ENCODE measurements at regions not wholly inside any gene's neighbourhood (a gene's known extent, or its start where the extent isn't known, plus 50 kb on each side); places are given as distances from the start of the nearest gene placed in this dataset.
"Not testable (repeated sequence)": the region's sequence is repeated elsewhere in the genome, so short reads cannot be mapped to it uniquely, and the experiment has no call there.

DNA sequence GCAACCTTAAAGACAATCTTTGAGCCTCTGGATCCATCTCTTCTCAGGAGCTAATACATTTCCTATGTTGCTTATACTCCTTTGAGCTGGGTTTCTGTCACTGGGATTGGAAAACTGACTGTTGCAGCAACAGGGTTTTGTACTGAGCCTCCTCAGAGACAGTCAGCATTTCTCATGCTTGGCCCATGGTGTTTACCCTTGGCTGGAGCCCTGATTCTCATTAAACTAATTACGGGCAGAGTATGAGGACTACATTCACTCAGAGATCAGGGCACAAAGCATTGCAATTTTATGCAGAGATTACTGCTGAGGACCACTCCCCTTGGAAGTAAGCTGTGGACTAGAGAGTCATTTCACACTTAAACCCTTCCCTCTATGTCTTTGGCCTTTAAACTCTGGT, 134.5 kb downstream of the LRIG2 start:
- Mint-ChIP-seq H3K36me3 (no peaks in the 10 kb centered on the region), H3K9me3 (peaks cover 0 to 3% (median 2%) of the 10 kb centered on the region in 3 donors), H3K27me3 (peaks cover 2% of the 10 kb centered on the region)

GRCh38 chr1:113208425-113208824, 135.4 kb downstream of the LRIG2 start:
- H3K27me3 Mint-ChIP-seq, H3K36me3 Mint-ChIP-seq, H3K9me3 Mint-ChIP-seq: not testable (repeated sequence)

More for the DNA sequence above, 134.5 kb downstream of the LRIG2 start:
- H3K4me1 Mint-ChIP-seq: peaks cover 0 to 6% (median 5%) of the 10 kb centered on the region in 3 donors
- H3K4me3 Mint-ChIP-seq: no peak overlapping the region
- no peak overlapping the region for H3K27ac Mint-ChIP-seq

GRCh38 chr1:113210248-113210647, 137.2 kb downstream of the LRIG2 start:
- Mint-ChIP-seq H3K27me3 (peaks cover 2% of the 10 kb centered on the region), H3K36me3 (no peaks in the 10 kb centered on the region), H3K4me3 (no peak overlapping the region), H3K4me1 (peaks cover 0 to 6% (median 5%) of the 10 kb centered on the region in 3 donors), H3K9me3 (peaks cover 0 to 10% (median 1%) of the 10 kb centered on the region in 3 donors), H3K27ac (no peak overlapping the region)

More at GRCh38 chr1:113208425-113208824, 135.4 kb downstream of the LRIG2 start:
- H3K27ac Mint-ChIP-seq, H3K4me1 Mint-ChIP-seq, H3K4me3 Mint-ChIP-seq: not testable (repeated sequence)

GRCh38 chr1:113211467-113211866, 138.5 kb downstream of the LRIG2 start:
- no peak overlapping the region for H3K4me3 Mint-ChIP-seq
- H3K36me3 Mint-ChIP-seq: no peaks in the 10 kb centered on the region
- no peak overlapping the region for H3K27ac Mint-ChIP-seq
- H3K27me3 Mint-ChIP-seq: peaks cover 2% of the 10 kb centered on the region
- H3K9me3 Mint-ChIP-seq: peaks cover 2 to 13% (median 4%) of the 10 kb centered on the region in 3 donors
- peaks cover 0 to 6% (median 5%) of the 10 kb centered on the region in 3 donors for H3K4me1 Mint-ChIP-seq

DNA sequence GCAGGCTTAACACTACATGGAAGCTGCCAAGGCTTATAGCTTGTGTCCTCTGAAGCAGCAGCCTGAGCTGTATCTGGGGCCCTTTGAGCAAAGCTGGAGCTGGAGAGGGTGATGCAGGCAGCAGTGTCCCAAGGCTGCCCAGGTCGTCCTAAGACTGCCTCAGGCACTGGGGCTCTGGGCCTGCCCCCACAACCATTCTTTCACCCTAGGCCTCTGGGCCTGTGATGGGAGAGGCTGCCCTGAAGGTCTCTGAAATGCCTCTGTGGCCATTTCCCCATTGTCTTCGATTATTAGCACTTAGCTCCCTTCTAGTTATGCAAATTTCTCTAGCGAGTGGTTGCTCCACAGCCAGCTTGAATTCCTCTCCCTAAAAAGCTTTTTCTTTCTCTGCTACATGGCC, 142.0 kb downstream of the LRIG2 start:
- H3K4me1 Mint-ChIP-seq: peaks cover 0 to 5% (median 5%) of the 10 kb centered on the region in 3 donors
- H3K9me3 Mint-ChIP-seq: peaks cover 2 to 13% (median 4%) of the 10 kb centered on the region in 3 donors
- H3K27me3 Mint-ChIP-seq: peaks cover 2% of the 10 kb centered on the region
- H3K4me3 Mint-ChIP-seq: no peak overlapping the region
- H3K36me3 Mint-ChIP-seq: no peaks in the 10 kb centered on the region
- H3K27ac Mint-ChIP-seq: no peak overlapping the region

DNA sequence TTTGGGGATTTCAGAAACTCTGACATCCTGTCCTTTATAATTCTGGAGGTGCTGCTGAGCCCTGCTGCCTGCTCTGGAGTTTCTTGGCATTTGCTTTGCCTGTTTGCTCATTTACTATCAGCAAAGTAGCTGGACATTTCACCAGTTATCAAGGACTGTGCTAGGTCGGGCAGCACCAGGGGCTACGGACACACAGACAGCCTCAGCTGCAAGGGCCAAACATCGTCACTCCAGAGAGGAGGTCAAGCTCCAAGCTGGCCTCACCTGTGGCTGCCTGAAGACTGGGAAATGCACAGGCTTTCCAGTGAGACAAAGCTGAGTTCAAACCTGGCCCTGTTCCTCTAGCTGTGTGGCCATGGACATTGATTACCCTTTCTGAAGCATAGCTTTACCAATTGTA, 143.7 kb downstream of the LRIG2 start:
- no peak overlapping the region for H3K27ac Mint-ChIP-seq
- H3K36me3 Mint-ChIP-seq: no peaks in the 10 kb centered on the region
- H3K4me3 Mint-ChIP-seq: no peak overlapping the region
- no peaks in the 10 kb centered on the region for H3K27me3 Mint-ChIP-seq
- H3K9me3 Mint-ChIP-seq: peaks cover 2 to 13% (median 4%) of the 10 kb centered on the region in 3 donors
- no peaks in the 10 kb centered on the region for H3K4me1 Mint-ChIP-seq

GRCh38 chr1:113217447-113218208, 144.6 kb downstream of the LRIG2 start:
- H3K4me3 Mint-ChIP-seq: no peak overlapping the region
- no peak overlapping the region for H3K27ac Mint-ChIP-seq
- H3K36me3 Mint-ChIP-seq: no peaks in the 10 kb centered on the region
- no peaks in the 10 kb centered on the region for H3K4me1 Mint-ChIP-seq
- no peaks in the 10 kb centered on the region for H3K27me3 Mint-ChIP-seq
- peaks cover 2 to 13% (median 4%) of the 10 kb centered on the region in 3 donors for H3K9me3 Mint-ChIP-seq

- Mint-ChIP-seq H3K4me1 (peaks cover 0 to 2% (median 0%) of the 10 kb centered on the region in 3 donors), H3K36me3 (no peaks in the 10 kb centered on the region), H3K27ac (no peak overlapping the region), H3K4me3 (no peak overlapping the region), H3K27me3 (peaks cover 2% of the 10 kb centered on the region), H3K9me3 (peaks cover 2 to 7% (median 2%) of the 10 kb centered on the region in 3 donors)
Observed at GRCh38 chr1:113219377-113219776, 146.4 kb downstream of the LRIG2 start.

DNA sequence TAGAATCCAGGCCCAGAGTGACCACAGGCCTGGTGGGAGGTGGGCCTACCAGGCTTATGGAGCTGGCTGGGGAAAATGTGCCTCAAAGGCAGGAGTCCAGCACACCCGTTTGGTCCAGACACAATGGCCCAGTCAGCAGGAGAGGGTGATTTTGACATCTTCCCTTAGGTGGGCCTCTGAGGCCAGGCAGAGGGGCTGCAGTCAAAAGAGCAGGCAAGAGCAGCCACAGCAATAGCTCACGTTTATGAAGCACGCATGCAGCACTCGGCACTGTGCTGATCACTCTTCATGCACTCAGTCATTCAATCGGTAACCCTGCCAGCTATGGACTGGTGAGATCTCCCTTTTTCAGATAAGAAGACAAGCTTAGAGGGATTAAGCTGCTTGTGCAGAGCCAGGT, 146.8 kb downstream of the LRIG2 start:
- Mint-ChIP-seq H3K4me3 (no peak overlapping the region), H3K27me3 (peaks cover 2% of the 10 kb centered on the region)

DNA sequence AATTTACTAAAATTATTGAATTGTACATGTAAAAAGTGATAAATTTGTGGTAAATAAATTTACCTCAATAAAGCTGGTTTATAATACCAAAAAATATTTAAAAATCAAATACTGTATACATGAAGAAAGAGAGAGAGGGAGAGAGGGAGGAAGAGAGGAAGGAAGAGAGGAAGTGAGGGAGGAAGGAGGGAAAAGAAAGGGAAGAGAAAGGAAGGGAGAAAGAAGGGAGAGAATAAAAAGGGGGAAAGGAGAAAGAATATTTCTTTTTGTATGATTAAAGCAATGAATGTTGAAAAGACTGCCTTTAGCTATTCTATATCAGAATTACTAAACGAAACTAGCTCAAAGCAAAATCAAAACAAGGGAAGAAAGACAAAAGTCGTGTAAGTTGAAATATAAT, 150.0 kb downstream of the LRIG2 start:
- peaks cover 0 to 3% (median 2%) of the 10 kb centered on the region in 3 donors for H3K4me1 Mint-ChIP-seq
- H3K4me3 Mint-ChIP-seq: no peak overlapping the region
- H3K9me3 Mint-ChIP-seq: no peaks in the 10 kb centered on the region
- peaks cover 5% of the 10 kb centered on the region for H3K27me3 Mint-ChIP-seq
- H3K27ac Mint-ChIP-seq: no peak overlapping the region
- H3K36me3 Mint-ChIP-seq: no peaks in the 10 kb centered on the region

More for the DNA sequence above, 146.8 kb downstream of the LRIG2 start:
- Mint-ChIP-seq H3K36me3 (no peaks in the 10 kb centered on the region), H3K9me3 (peaks cover 2 to 7% (median 2%) of the 10 kb centered on the region in 3 donors), H3K27ac (no peak overlapping the region), H3K4me1 (peaks cover 0 to 2% (median 0%) of the 10 kb centered on the region in 3 donors)

DNA sequence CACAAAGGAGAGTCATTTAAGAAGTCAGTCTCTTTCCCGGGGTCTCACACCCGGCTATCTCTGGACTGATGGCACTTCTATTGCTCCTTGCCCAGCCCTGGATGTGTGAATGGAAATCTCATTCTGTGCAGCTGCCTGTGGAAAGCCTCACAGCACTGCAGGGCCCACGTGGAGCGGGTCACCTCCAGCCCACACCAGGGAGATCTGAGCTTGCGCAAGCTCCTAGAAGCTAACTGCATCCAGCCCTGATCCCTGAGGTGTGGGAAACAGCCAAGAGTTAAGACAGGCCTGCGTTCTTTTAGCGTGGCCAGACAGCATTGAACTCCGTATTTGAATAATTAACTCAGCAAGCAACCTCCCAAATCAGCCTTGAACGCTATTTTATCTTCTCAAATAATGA, 150.5 kb downstream of the LRIG2 start:
- no peak overlapping the region for H3K4me3 Mint-ChIP-seq
- H3K4me1 Mint-ChIP-seq: peaks cover 0 to 3% (median 2%) of the 10 kb centered on the region in 3 donors

GRCh38 chr1:113226148-113226547, 153.2 kb downstream of the LRIG2 start:
- Mint-ChIP-seq H3K27ac (peak overlapping the region in 1 of 3 donors; percentile 24), H3K4me3 (no peak overlapping the region), H3K9me3 (no peaks in the 10 kb centered on the region), H3K36me3 (no peaks in the 10 kb centered on the region), H3K4me1 (peaks cover 0 to 3% (median 2%) of the 10 kb centered on the region in 3 donors), H3K27me3 (peaks cover 7% of the 10 kb centered on the region)

More for the DNA sequence above, 150.5 kb downstream of the LRIG2 start:
- Mint-ChIP-seq H3K27ac (peak overlapping the region in 1 of 3 donors; percentile 6), H3K9me3 (no peaks in the 10 kb centered on the region), H3K36me3 (no peaks in the 10 kb centered on the region), H3K27me3 (peaks cover 5% of the 10 kb centered on the region)

DNA sequence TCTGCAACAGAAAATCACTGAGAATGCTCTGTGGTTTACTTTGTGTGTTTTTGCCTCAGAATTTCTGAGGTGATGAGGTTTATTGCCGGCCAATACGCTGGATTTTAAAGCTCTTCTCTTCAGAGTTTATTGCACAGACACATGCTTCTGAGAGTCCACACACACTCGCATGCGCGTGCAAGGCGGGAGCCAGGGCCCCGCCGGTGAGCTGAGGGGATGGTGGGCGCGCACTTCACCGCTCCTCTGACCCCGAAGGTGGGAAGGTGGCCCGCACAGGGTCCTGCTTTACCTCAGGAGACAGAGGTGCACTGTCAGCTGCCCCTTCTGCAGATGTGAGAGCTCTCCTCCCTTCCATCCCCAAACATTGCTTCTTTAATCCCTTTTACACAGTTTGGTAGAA, 158.4 kb upstream of the MAGI3 start:
- no peaks in the 10 kb centered on the region for H3K9me3 Mint-ChIP-seq
- no peaks in the 10 kb centered on the region for H3K4me1 Mint-ChIP-seq
- peaks cover 2% of the 10 kb centered on the region for H3K27me3 Mint-ChIP-seq
- no peaks in the 10 kb centered on the region for H3K36me3 Mint-ChIP-seq
- H3K27ac Mint-ChIP-seq: no peak overlapping the region
- no peak overlapping the region for H3K4me3 Mint-ChIP-seq

GRCh38 chr1:113233441-113233840, 156.9 kb upstream of the MAGI3 start:
- Mint-ChIP-seq H3K9me3 (no peaks in the 10 kb centered on the region), H3K27ac (no peak overlapping the region), H3K4me1 (peaks cover 0 to 1% (median 0%) of the 10 kb centered on the region in 3 donors), H3K27me3 (peaks cover 2% of the 10 kb centered on the region), H3K4me3 (no peak overlapping the region), H3K36me3 (no peaks in the 10 kb centered on the region)

- H3K4me3 Mint-ChIP-seq: no peak overlapping the region
- H3K27ac Mint-ChIP-seq: no peak overlapping the region
- no peaks in the 10 kb centered on the region for H3K36me3 Mint-ChIP-seq
- no peaks in the 10 kb centered on the region for H3K9me3 Mint-ChIP-seq
- peaks cover 0 to 1% (median 0%) of the 10 kb centered on the region in 3 donors for H3K4me1 Mint-ChIP-seq
- H3K27me3 Mint-ChIP-seq: no peaks in the 10 kb centered on the region
Observed at GRCh38 chr1:113241237-113241636, 149.1 kb upstream of the MAGI3 start.

DNA sequence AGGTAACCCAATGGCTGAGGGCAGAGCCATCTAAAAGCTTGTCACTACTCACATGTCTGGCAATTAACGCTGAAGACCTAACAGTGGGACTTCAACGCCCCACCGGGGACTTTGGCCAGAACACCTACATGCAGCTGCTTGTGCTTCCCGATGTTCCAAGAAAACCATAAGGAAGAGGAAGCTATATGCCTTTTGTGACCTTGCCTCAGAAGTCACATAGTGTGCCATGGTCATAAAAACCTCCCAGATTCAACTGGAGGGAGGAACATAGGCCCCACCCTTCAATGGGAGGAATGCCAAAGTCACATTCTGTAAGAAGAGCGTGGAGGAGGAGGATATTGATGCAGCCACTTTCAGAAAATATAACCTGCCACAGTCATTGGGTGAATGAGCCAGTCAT, 147.8 kb upstream of the MAGI3 start:
- H3K27ac Mint-ChIP-seq: no peak overlapping the region
- H3K4me1 Mint-ChIP-seq: no peaks in the 10 kb centered on the region
- no peaks in the 10 kb centered on the region for H3K9me3 Mint-ChIP-seq
- no peak overlapping the region for H3K4me3 Mint-ChIP-seq
- H3K36me3 Mint-ChIP-seq: no peaks in the 10 kb centered on the region
- H3K27me3 Mint-ChIP-seq: no peaks in the 10 kb centered on the region
